Caco-2 (cell line): ENCODE measurements at regions not wholly inside any gene's neighbourhood (a gene's known extent, or its start where the extent isn't known, plus 50 kb on each side); places are given as distances from the start of the nearest gene placed in this dataset.

ENCODE experiments used
- BruUV-seq: library from RNA; stranded (reverse); fragments of 400-500 nt; replicated peaks from 2 replicates; lab custom pipeline; 2021; lab: Mats Ljungman, UMichigan
- CTCF ChIA-PET: fragments of 300-600 bp; sonication (Branson Sonifier 250); formaldehyde crosslinking; loops from one replicate; lab custom pipeline; 2022; ENCODE audit warnings: antibody characterized with exemption; lab: Charles Lee
- POLR2A ChIA-PET: fragments of 300-600 bp; sonication (Branson Sonifier 250); formaldehyde crosslinking; loops from one replicate; lab custom pipeline; 2022; ENCODE audit warnings: antibody characterized with exemption; lab: Charles Lee
- DNase-seq, 2 experiments: peaks; one replicate each; pipeline versions ENCODE4 v3.0.0 to v3.0.0-alpha.2; 2020 to 2022
- H3K27me3 ChIP-seq: replicated peaks from 2 replicates; pipeline ENCODE4 v1.6.0; 2011; ENCODE audit warnings: low read length; ENCODE audit not compliant: control insufficient read depth, insufficient read depth
- H3K36me3 ChIP-seq: 2 replicates; pipeline ENCODE4 v1.5.1; 2011; ENCODE audit warnings: low read length; ENCODE audit not compliant: control insufficient read depth, insufficient read depth
- H3K4me1 ChIP-seq: fragments of 250-450 bp; sonication (Bioruptor Pico); 2 replicates; pipeline ENCODE4 v1.5.1; 2020; ENCODE audit warnings: mild to moderate bottlenecking
- H3K4me3 ChIP-seq: 2 replicates; pipeline ENCODE4 v1.5.1; 2011; ENCODE audit warnings: low read depth, mild to moderate bottlenecking, control low read depth, low read length
- H3K9me3 ChIP-seq: fragments of 250-450 bp; sonication (Bioruptor Pico); 2 replicates; pipeline ENCODE4 v1.5.1; 2020; ENCODE audit warnings: mild to moderate bottlenecking, moderate library complexity
- H3K27ac Mint-ChIP-seq: one replicate; pipeline ENCODE4 v1.8.0; 2022; ENCODE audit warnings: mixed read lengths; ENCODE audit not compliant: unreplicated experiment
- H3K27me3 Mint-ChIP-seq: one replicate; pipeline ENCODE4 v1.8.0; 2022; ENCODE audit warnings: mixed read lengths; ENCODE audit not compliant: insufficient read depth, unreplicated experiment
- H3K36me3 Mint-ChIP-seq: one replicate; pipeline ENCODE4 v1.8.0; 2022; ENCODE audit warnings: mild to moderate bottlenecking, mixed read lengths; ENCODE audit not compliant: insufficient read depth, unreplicated experiment
- H3K4me1 Mint-ChIP-seq: one replicate; pipeline ENCODE4 v1.8.0; 2022; ENCODE audit warnings: low read depth, mixed read lengths; ENCODE audit not compliant: unreplicated experiment
- H3K4me3 Mint-ChIP-seq: one replicate; pipeline ENCODE4 v1.8.0; 2022; ENCODE audit warnings: mild to moderate bottlenecking, moderate library complexity, mixed read lengths; ENCODE audit not compliant: unreplicated experiment
- H3K9me3 Mint-ChIP-seq: one replicate; pipeline ENCODE4 v1.8.0; 2022; ENCODE audit warnings: mixed read lengths; ENCODE audit not compliant: unreplicated experiment
- CTCF ChIP-seq, 2 experiments: fragments of 200-600 bp in 1 of 2; IDR thresholded peaks; 1 replicate in 1 of 2; 2 replicates in 1 of 2; pipeline versions ENCODE4 v1.5.1 to v1.8.0; 2011 to 2022; ENCODE audit warnings: antibody characterized with exemption in 1 of 2, control low read depth in 1 of 2, inconsistent platforms in 1 of 2, low read depth in 1 of 2, low read length in 1 of 2, mild to moderate bottlenecking in 1 of 2, moderate library complexity in 1 of 2; ENCODE audit not compliant: insufficient read depth in 1 of 2, severe bottlenecking in 1 of 2, unreplicated experiment in 1 of 2
- intact Hi-C: fragments of 100-400 bp; cut with micrococcal nuclease; formaldehyde crosslinking; loops from one replicate; pipeline ENCODE4 v1.10.0; 2022; ENCODE audit not compliant: unreplicated experiment

- BruUV-seq, result no TSS peak
- Mint-ChIP-seq H3K36me3 (no peaks in the 10 kb centered on the region), H3K9me3 (no peaks in the 10 kb centered on the region), H3K4me1 (no peaks in the 10 kb centered on the region), H3K4me3 (no peak overlapping the region), H3K27me3 (no peaks in the 10 kb centered on the region), H3K27ac (no peak overlapping the region)
- no peaks in the 10 kb centered on the region for H3K9me3 ChIP-seq
- no peak for DNase-seq
- CTCF ChIA-PET, result no interaction called here
- no peaks in the 10 kb centered on the region for H3K36me3 ChIP-seq
- H3K4me1 ChIP-seq, result no peaks in the 10 kb centered on the region
- intact Hi-C loops, result no loop called here
- H3K4me3 ChIP-seq, result no peak overlapping the region
- no peak for TF ChIP-seq CTCF (IDR thresholded peaks at IDR 0.05; ENCODE audit: insufficient read depth in 1 of 2, low read depth in 1 of 2, low read length in 1 of 2, severe bottlenecking in 1 of 2, unreplicated experiment in 1 of 2)
- no peaks in the 10 kb centered on the region for H3K27me3 ChIP-seq
- POLR2A ChIA-PET, result no interaction called here
Observed at GRCh38 chr6:48176645-48177308, 65.8 kb upstream of the PTCHD4 start.

- H3K36me3 Mint-ChIP-seq, result no peaks in the 10 kb centered on the region
- no peaks in the 10 kb centered on the region for H3K4me1 Mint-ChIP-seq
- no TSS peak for BruUV-seq
- H3K9me3 ChIP-seq, result no peaks in the 10 kb centered on the region
- H3K27me3 Mint-ChIP-seq, result no peaks in the 10 kb centered on the region
- intact Hi-C loops, result no loop called here
- no peak overlapping the region for H3K4me3 Mint-ChIP-seq
- no peak overlapping the region for H3K27ac Mint-ChIP-seq
- H3K4me3 ChIP-seq, result no peak overlapping the region
- ChIA-PET CTCF (interaction anchor here (0.7 kb wide), 1 partner anchor 89 kb away, joined by 6 read pairs; no protein-coding TSS in a partner anchor), POLR2A (no interaction called here)
- H3K4me1 ChIP-seq, result no peaks in the 10 kb centered on the region
- DNase-seq, result no peak
- no peaks in the 10 kb centered on the region for H3K36me3 ChIP-seq
- no peaks in the 10 kb centered on the region for H3K27me3 ChIP-seq
- no peak for TF ChIP-seq CTCF (IDR thresholded peaks at IDR 0.05; ENCODE audit: insufficient read depth in 1 of 2, low read depth in 1 of 2, low read length in 1 of 2, severe bottlenecking in 1 of 2, unreplicated experiment in 1 of 2)
- H3K9me3 Mint-ChIP-seq, result no peaks in the 10 kb centered on the region
Observed at GRCh38 chr6:48169635-48170034, 58.6 kb upstream of the PTCHD4 start.
